ENCODE measurements at regions not wholly inside any gene's neighbourhood (a gene's known extent, or its start where the extent isn't known, plus 50 kb on each side); places are given as distances from the start of the nearest gene placed in this dataset.

- no peak for TF ChIP-seq CTCF (IDR thresholded peaks at IDR 0.05; ENCODE audit: low read depth, low read length, missing control alignments)
- no peak for DNase-seq (ENCODE audit: low read depth)
- in situ Hi-C loops (cut with HindIII; ENCODE audit: low sequenced_read_pairs) = no loop called here
- H3K4me3 ChIP-seq (ENCODE audit: low read depth, low read length) = no peak overlapping the region
Measured at GRCh38 chr6:134680021-134680420, 269.9 kb downstream of the ALDH8A1 start.

GRCh38 chr6:134678436-134678889 lies 271.4 kb downstream of the ALDH8A1 start:
- peak; percentile 91 for DNase-seq (ENCODE audit: low read depth)
- no peak for TF ChIP-seq CTCF (IDR thresholded peaks at IDR 0.05; ENCODE audit: low read depth, low read length, missing control alignments)
- in situ Hi-C loops (cut with HindIII; ENCODE audit: low sequenced_read_pairs) = no loop called here
- no peak overlapping the region for H3K4me3 ChIP-seq (ENCODE audit: low read depth, low read length)

GRCh38 chr6:134676307-134677281 lies 273.3 kb downstream of the ALDH8A1 start:
- in situ Hi-C loops (cut with HindIII; ENCODE audit: low sequenced_read_pairs) = no loop called here

GRCh38 chr6:134675110-134676054 lies 274.5 kb downstream of the ALDH8A1 start:
- in situ Hi-C loops (cut with HindIII; ENCODE audit: low sequenced_read_pairs) = no loop called here
- H3K4me3 ChIP-seq (ENCODE audit: low read depth, low read length) = no peak overlapping the region
- no peak for TF ChIP-seq CTCF (IDR thresholded peaks at IDR 0.05; ENCODE audit: low read depth, low read length, missing control alignments)
- no peak for DNase-seq (ENCODE audit: low read depth)

More at GRCh38 chr6:134676307-134677281, 273.3 kb downstream of the ALDH8A1 start:
- peak; percentile 40 for TF ChIP-seq CTCF (IDR thresholded peaks at IDR 0.05; ENCODE audit: low read depth, low read length, missing control alignments)
- no peak overlapping the region for H3K4me3 ChIP-seq (ENCODE audit: low read depth, low read length)
- DNase-seq (ENCODE audit: low read depth) = peak; percentile 98

- in situ Hi-C loops (cut with HindIII; ENCODE audit: low sequenced_read_pairs) = no loop called here
- no peak overlapping the region for H3K4me3 ChIP-seq (ENCODE audit: low read depth, low read length)
- no peak for DNase-seq (ENCODE audit: low read depth)
- TF ChIP-seq CTCF (IDR thresholded peaks at IDR 0.05; ENCODE audit: low read depth, low read length, missing control alignments) = no peak
Measured at GRCh38 chr6:134674562-134674961, 275.3 kb downstream of the ALDH8A1 start.

GRCh38 chr6:134669485-134669884 lies 280.4 kb downstream of the ALDH8A1 start:
- in situ Hi-C loops (cut with HindIII; ENCODE audit: low sequenced_read_pairs) = loop anchor here (5.0 to 10.0 kb wide), 3 partner anchors 65 to 502 kb away; no protein-coding TSS in a partner anchor
- no peak for DNase-seq (ENCODE audit: low read depth)
- TF ChIP-seq CTCF (IDR thresholded peaks at IDR 0.05; ENCODE audit: low read depth, low read length, missing control alignments) = no peak
- H3K4me3 ChIP-seq (ENCODE audit: low read depth, low read length) = no peak overlapping the region
